DOHH2 (cell line): ENCODE measurements at regions not wholly inside any gene's neighbourhood (a gene's known extent, or its start where the extent isn't known, plus 50 kb on each side); places are given as distances from the start of the nearest gene placed in this dataset.
"Not testable (repeated sequence)": the region's sequence is repeated elsewhere in the genome, so short reads cannot be mapped to it uniquely, and the experiment has no call there.

Source experiments
- H3F3A ChIP-seq: fragments of 200-600 bp; sonication (generic), shearing (Covaris generic); 2 replicates; pipeline ENCODE4 v1.6.0; 2016; ENCODE audit warnings: antibody characterized with exemption, mild to moderate bottlenecking; ENCODE audit not compliant: control insufficient read depth, insufficient read depth
- H3K27ac ChIP-seq: fragments of 200-600 bp; sonication (generic); 2 replicates; pipeline ENCODE4 v1.5.1; 2014; ENCODE audit warnings: low read depth, mild to moderate bottlenecking, low read length, moderate library complexity
- H3K27me3 ChIP-seq: fragments of 200-600 bp; sonication (generic); 2 replicates; pipeline ENCODE4 v1.6.1; 2014; ENCODE audit warnings: mild to moderate bottlenecking, low read length, mixed read lengths; ENCODE audit not compliant: control insufficient read depth
- H3K36me3 ChIP-seq: fragments of 200-600 bp; sonication (generic); 2 replicates; pipeline ENCODE4 v1.6.1; 2014; ENCODE audit warnings: mild to moderate bottlenecking, low read length, moderate library complexity, mixed read lengths; ENCODE audit not compliant: control insufficient read depth
- H3K4me1 ChIP-seq: fragments of 200-600 bp; sonication (generic); 2 replicates; pipeline ENCODE4 v1.6.1; 2014; ENCODE audit warnings: mild to moderate bottlenecking, low read length, mixed read lengths; ENCODE audit not compliant: control insufficient read depth
- H3K4me2 ChIP-seq: fragments of 200-600 bp; sonication (generic); 2 replicates; pipeline ENCODE4 v1.6.0; 2014; ENCODE audit warnings: mild to moderate bottlenecking, low read length, moderate library complexity
- H3K4me3 ChIP-seq: fragments of 200-600 bp; sonication (generic); 2 replicates; pipeline ENCODE4 v1.5.1; 2014; ENCODE audit warnings: mild to moderate bottlenecking, low read length, mixed read lengths
- H3K79me2 ChIP-seq: fragments of 200-600 bp; sonication (generic); 2 replicates; pipeline ENCODE4 v1.6.1; 2014; ENCODE audit warnings: mild to moderate bottlenecking, low read length, mixed read lengths; ENCODE audit not compliant: control insufficient read depth
- H3K9me2 ChIP-seq: fragments of 200-600 bp; sonication (generic); replicated peaks from 2 replicates; pipeline ENCODE4 v1.6.1; 2014; ENCODE audit warnings: mild to moderate bottlenecking, low read length, mixed read lengths; ENCODE audit not compliant: control insufficient read depth
- H3K9me3 ChIP-seq: fragments of 200-600 bp; sonication (generic); 2 replicates; pipeline ENCODE4 v1.6.1; 2014; ENCODE audit warnings: antibody characterized with exemption, low read length, mixed read lengths; ENCODE audit not compliant: control insufficient read depth, insufficient read depth
- H4K20me1 ChIP-seq: fragments of 200-600 bp; sonication (generic); 2 replicates; pipeline ENCODE4 v1.6.0; 2014; ENCODE audit warnings: low read depth, mild to moderate bottlenecking, antibody characterized with exemption, low read length, moderate library complexity; ENCODE audit not compliant: control insufficient read depth, insufficient read depth
- EZH2phosphoT487 ChIP-seq: fragments of 200-600 bp; sonication (generic); IDR thresholded peaks from 2 replicates; pipeline ENCODE4 v1.6.1; 2017; ENCODE audit warnings: borderline replicate concordance, mild to moderate bottlenecking, antibody characterized with exemption, low read length, moderate library complexity, mixed read lengths
- TF ChIP-seq, protein P1 (sequence below): fragments of 200-600 bp; sonication (generic); IDR thresholded peaks from one replicate; pipeline ENCODE4 v1.5.1; 2014; ENCODE audit warnings: antibody characterized with exemption, mild to moderate bottlenecking, low read depth, low read length; ENCODE audit not compliant: poor library complexity, severe bottlenecking

GRCh38 chr4:104649631-104650030 is 154.9 kb upstream of the CXXC4 start:
- no peaks in the 10 kb centered on the region for H3K4me1 ChIP-seq
- no peaks in the 10 kb centered on the region for H3K36me3 ChIP-seq
- H3K4me3 ChIP-seq, result no peak overlapping the region
- no peaks in the 10 kb centered on the region for H3K9me2 ChIP-seq
- H3K9me3 ChIP-seq, result no peaks in the 10 kb centered on the region
- no peaks in the 10 kb centered on the region for H3K79me2 ChIP-seq
- no peaks in the 10 kb centered on the region for H3K27me3 ChIP-seq
- H3F3A ChIP-seq, result no peaks in the 10 kb centered on the region
- no peak overlapping the region for H3K27ac ChIP-seq
- H4K20me1 ChIP-seq, result no peaks in the 10 kb centered on the region
- TF ChIP-seq, protein P1, sequence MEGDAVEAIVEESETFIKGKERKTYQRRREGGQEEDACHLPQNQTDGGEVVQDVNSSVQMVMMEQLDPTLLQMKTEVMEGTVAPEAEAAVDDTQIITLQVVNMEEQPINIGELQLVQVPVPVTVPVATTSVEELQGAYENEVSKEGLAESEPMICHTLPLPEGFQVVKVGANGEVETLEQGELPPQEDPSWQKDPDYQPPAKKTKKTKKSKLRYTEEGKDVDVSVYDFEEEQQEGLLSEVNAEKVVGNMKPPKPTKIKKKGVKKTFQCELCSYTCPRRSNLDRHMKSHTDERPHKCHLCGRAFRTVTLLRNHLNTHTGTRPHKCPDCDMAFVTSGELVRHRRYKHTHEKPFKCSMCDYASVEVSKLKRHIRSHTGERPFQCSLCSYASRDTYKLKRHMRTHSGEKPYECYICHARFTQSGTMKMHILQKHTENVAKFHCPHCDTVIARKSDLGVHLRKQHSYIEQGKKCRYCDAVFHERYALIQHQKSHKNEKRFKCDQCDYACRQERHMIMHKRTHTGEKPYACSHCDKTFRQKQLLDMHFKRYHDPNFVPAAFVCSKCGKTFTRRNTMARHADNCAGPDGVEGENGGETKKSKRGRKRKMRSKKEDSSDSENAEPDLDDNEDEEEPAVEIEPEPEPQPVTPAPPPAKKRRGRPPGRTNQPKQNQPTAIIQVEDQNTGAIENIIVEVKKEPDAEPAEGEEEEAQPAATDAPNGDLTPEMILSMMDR, result no peak
- TF ChIP-seq EZH2phosphoT487, result no peak
- H3K4me2 ChIP-seq, result no peak overlapping the region

GRCh38 chr4:104662269-104662668 is 167.6 kb upstream of the CXXC4 start:
- not testable (repeated sequence) for H3K27me3 ChIP-seq

DNA sequence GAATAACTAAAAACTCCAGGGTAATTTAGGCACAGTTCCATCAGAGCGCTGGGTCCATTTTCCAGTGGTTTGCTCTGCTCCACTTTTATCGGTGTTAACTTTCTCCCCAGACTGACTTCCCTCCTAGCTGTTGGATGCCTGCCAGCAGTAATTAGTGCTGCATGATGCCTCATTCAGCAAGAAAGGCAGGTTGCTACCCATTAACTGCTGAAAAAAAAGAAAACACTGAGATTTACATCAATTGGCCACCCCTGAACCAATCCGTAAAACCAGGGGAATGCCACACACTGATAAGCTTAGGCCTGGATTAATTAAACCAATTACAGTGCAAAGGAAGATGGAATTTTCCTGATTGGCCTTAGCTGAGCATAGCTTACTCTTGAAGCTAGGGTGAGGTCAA is 182.4 kb upstream of the CXXC4 start:
- H3K27ac ChIP-seq, result no peak overlapping the region
- no peak overlapping the region for H3K4me3 ChIP-seq
- no peak for TF ChIP-seq EZH2phosphoT487
- TF ChIP-seq, protein P1, result no peak
- no peaks in the 10 kb centered on the region for H3K27me3 ChIP-seq
- no peaks in the 10 kb centered on the region for H4K20me1 ChIP-seq
- no peaks in the 10 kb centered on the region for H3K9me2 ChIP-seq
- no peaks in the 10 kb centered on the region for H3F3A ChIP-seq
- H3K4me2 ChIP-seq, result no peak overlapping the region
- H3K9me3 ChIP-seq, result no peaks in the 10 kb centered on the region
- no peaks in the 10 kb centered on the region for H3K36me3 ChIP-seq
- no peaks in the 10 kb centered on the region for H3K4me1 ChIP-seq
- no peaks in the 10 kb centered on the region for H3K79me2 ChIP-seq

More at GRCh38 chr4:104662269-104662668, 167.6 kb upstream of the CXXC4 start:
- H3K9me3 ChIP-seq, H4K20me1 ChIP-seq, H3K9me2 ChIP-seq, H3K4me1 ChIP-seq, H3K27ac ChIP-seq, H3K4me2 ChIP-seq, H3K4me3 ChIP-seq, H3K79me2 ChIP-seq, H3F3A ChIP-seq, H3K36me3 ChIP-seq: not testable (repeated sequence)

DNA sequence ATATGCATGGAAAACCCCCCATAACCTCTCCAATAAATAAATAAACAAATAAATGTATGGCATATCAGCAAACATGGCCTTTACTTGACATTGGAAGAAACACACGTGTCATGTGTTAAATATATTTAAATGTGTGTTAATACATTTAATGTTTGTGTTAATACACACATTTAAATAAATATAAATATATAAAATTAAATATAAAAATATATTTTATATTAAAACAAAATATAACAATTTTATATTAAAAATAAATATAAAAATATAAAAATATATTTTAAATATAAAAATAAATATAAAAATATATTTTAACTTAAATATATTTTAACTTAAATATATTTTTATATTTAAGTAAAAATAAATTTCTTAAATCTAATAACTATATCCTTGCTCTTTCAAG is 187.6 kb upstream of the CXXC4 start:
- H3K27ac ChIP-seq, result no peak overlapping the region
- no peaks in the 10 kb centered on the region for H3K36me3 ChIP-seq
- no peaks in the 10 kb centered on the region for H3K79me2 ChIP-seq
- no peaks in the 10 kb centered on the region for H3K9me2 ChIP-seq
- H3K4me1 ChIP-seq, result no peaks in the 10 kb centered on the region
- H4K20me1 ChIP-seq, result no peaks in the 10 kb centered on the region
- H3K4me2 ChIP-seq, result no peak overlapping the region
- H3K9me3 ChIP-seq, result no peaks in the 10 kb centered on the region
- H3K4me3 ChIP-seq, result no peak overlapping the region
- H3K27me3 ChIP-seq, result no peaks in the 10 kb centered on the region
- no peak for TF ChIP-seq EZH2phosphoT487
- TF ChIP-seq, protein P1, result no peak
- H3F3A ChIP-seq, result no peaks in the 10 kb centered on the region
